HepG2 (cell line): ENCODE measurements at regions not wholly inside any gene's neighbourhood (a gene's known extent, or its start where the extent isn't known, plus 50 kb on each side); places are given as distances from the start of the nearest gene placed in this dataset.

Source experiments
- ATAC-seq: fragments of 200-7000 bp; cut with Tn5 transposase; 3 replicates; pipeline ENCODE4 v1.9.1; 2020; ENCODE audit warnings: mild to moderate bottlenecking, moderate library complexity
- BruUV-seq: library from RNA; stranded (reverse); fragments of 400-500 nt; replicated peaks from 2 replicates; lab custom pipeline; 2021; lab: Mats Ljungman, UMichigan
- CTCF ChIA-PET: fragments of 300-600 bp; formaldehyde crosslinking; extraction: SDS; loops from one replicate; lab custom pipeline; 2021; ENCODE audit warnings: low total read pairs, inconsistent platforms, low intra/inter-chr PET ratio; lab: Yijun Ruan, JAX
- POLR2A ChIA-PET: fragments of 350-600 bp; sonication (Branson Sonifier 250); formaldehyde crosslinking; loops from one replicate; lab custom pipeline; 2020; ENCODE audit warnings: antibody characterized with exemption, inconsistent platforms; lab: Yijun Ruan, JAX
- DNase-seq: peaks from one replicate; pipeline ENCODE4 v3.0.0-alpha.2; 2015; ENCODE audit warnings: low spot score
- FAIRE-seq: peaks from 3 replicates; lab custom pipeline; 2011; peaks lifted over from hg19 to GRCh38; lab: Jason Lieb, UNC
- H2AFZ ChIP-seq: one replicate; pipeline ENCODE4 v1.6.1; 2011; ENCODE audit warnings: low read length, inconsistent platforms
- H3K27ac ChIP-seq: fragments of 300-600 bp; 3 replicates; pipeline ENCODE4 v1.8.0; 2011; ENCODE audit warnings: mixed run types, mild to moderate bottlenecking, mixed read lengths, low read length, inconsistent platforms; ENCODE audit not compliant: insufficient read depth; ENCODE audit errors: extremely low read length
- H3K27me3 ChIP-seq, 2 experiments: fragments of 200-600 bp in 1 of 2; 2 replicates in 1 of 2; 3 replicates in 1 of 2; pipeline versions ENCODE4 v1.6.0 to v1.8.0; 2011; ENCODE audit warnings: low read length in 2 of 2, mild to moderate bottlenecking in 2 of 2, moderate library complexity in 2 of 2, inconsistent platforms in 1 of 2; ENCODE audit not compliant: insufficient read depth in 2 of 2, control insufficient read depth in 1 of 2
- H3K36me3 ChIP-seq, 2 experiments: fragments of 200-600 bp in 1 of 2; replicated peaks in 1 of 2; 2 replicates in 1 of 2; 3 replicates in 1 of 2; pipeline versions ENCODE4 v1.5.1 to v1.8.0; 2011; ENCODE audit warnings: low read length in 2 of 2, inconsistent platforms in 1 of 2; ENCODE audit not compliant: insufficient read depth in 2 of 2, control insufficient read depth in 1 of 2
- H3K4me1 ChIP-seq: 2 replicates; pipeline ENCODE4 v1.5.1; 2012; ENCODE audit warnings: low read length, inconsistent platforms; ENCODE audit not compliant: insufficient read depth
- H3K4me2 ChIP-seq: 2 replicates; pipeline ENCODE4 v1.6.0; 2011; ENCODE audit warnings: low read depth, low read length, inconsistent platforms
- H3K4me3 ChIP-seq, 3 experiments: fragments of 200-600 bp in 1 of 3; sonication (generic), shearing (Covaris generic) in 1 of 3; replicated peaks in 1 of 3; 2 replicates each; pipeline ENCODE4 v1.5.1; 2011 to 2016; ENCODE audit warnings: low read length in 3 of 3, inconsistent platforms in 2 of 3, low read depth in 2 of 3, mild to moderate bottlenecking in 2 of 3, control low read depth in 1 of 3, mixed read lengths in 1 of 3; ENCODE audit not compliant: insufficient read depth in 1 of 3
- H3K79me2 ChIP-seq: one replicate; pipeline ENCODE4 v1.6.1; 2011; ENCODE audit warnings: low read length, inconsistent platforms; ENCODE audit not compliant: insufficient read depth
- H3K9ac ChIP-seq: 2 replicates; pipeline ENCODE4 v1.6.0; 2011; ENCODE audit warnings: mild to moderate bottlenecking, low read depth, low read length, inconsistent platforms; ENCODE audit not compliant: insufficient read depth
- H3K9me3 ChIP-seq: 2 replicates; pipeline ENCODE4 v1.5.1; 2012; ENCODE audit warnings: mild to moderate bottlenecking, low read length
- H4K20me1 ChIP-seq: 2 replicates; pipeline ENCODE4 v1.6.0; 2011; ENCODE audit warnings: inconsistent platforms, mild to moderate bottlenecking, low read length, moderate library complexity; ENCODE audit not compliant: insufficient read depth
- BORCS8-MEF2B ChIP-seq: sonication (generic); formaldehyde crosslinking; IDR thresholded peaks from 2 replicates; pipeline ENCODE4 v1.8.0; 2022; ENCODE audit warnings: mild to moderate bottlenecking, missing genetic modification reagents
- CSRNP2 ChIP-seq: sonication (generic); formaldehyde crosslinking; conservative IDR thresholded peaks from 2 replicates; pipeline ENCODE4 v1.8.0; 2022; ENCODE audit warnings: low read depth, missing genetic modification reagents
- FOXA1 ChIP-seq, 2 experiments: fragments of 450-650 bp in 1 of 2; sonication (generic) in 1 of 2; formaldehyde crosslinking in 1 of 2; IDR thresholded peaks; 2 replicates each; pipeline versions ENCODE4 v1.4.0 to v1.6.1; 2016 to 2020; ENCODE audit warnings: missing genetic modification reagents in 1 of 2
- KAT8 ChIP-seq: IDR thresholded peaks from 2 replicates; pipeline ENCODE4 v1.6.1; 2016; ENCODE audit warnings: missing genetic modification reagents, missing compliant biosample characterization
- MTF1 ChIP-seq: sonication (generic); formaldehyde crosslinking; IDR thresholded peaks from 2 replicates; pipeline ENCODE4 v1.5.0; 2020; ENCODE audit warnings: missing genetic modification reagents
- NFIB ChIP-seq: sonication (generic); formaldehyde crosslinking; IDR thresholded peaks from 2 replicates; pipeline ENCODE4 v1.9.0; 2021; ENCODE audit warnings: missing genetic modification reagents, mild to moderate bottlenecking, borderline replicate concordance
- NR2F2 ChIP-seq: IDR thresholded peaks from 2 replicates; pipeline ENCODE4 v1.6.1; 2012; ENCODE audit warnings: low read depth, inconsistent platforms, borderline replicate concordance
- REPIN1 ChIP-seq: sonication (generic); formaldehyde crosslinking; IDR thresholded peaks from 2 replicates; pipeline ENCODE4 v1.8.0; 2022; ENCODE audit warnings: missing genetic modification reagents, low read depth, mild to moderate bottlenecking, borderline replicate concordance
- ZKSCAN5 ChIP-seq: sonication (generic); formaldehyde crosslinking; IDR thresholded peaks from 2 replicates; pipeline ENCODE4 v1.5.1; 2020; ENCODE audit warnings: mild to moderate bottlenecking, missing genetic modification reagents
- ZMYM2 ChIP-seq: sonication (generic); formaldehyde crosslinking; IDR thresholded peaks from 2 replicates; pipeline ENCODE4 v1.8.0; 2022; ENCODE audit warnings: mild to moderate bottlenecking, missing genetic modification reagents
- ZNF232 ChIP-seq: sonication (generic); formaldehyde crosslinking; IDR thresholded peaks from 2 replicates; pipeline ENCODE4 v1.4.0; 2020; ENCODE audit warnings: missing genetic modification reagents, borderline replicate concordance
- ZNF280B ChIP-seq: sonication (generic); formaldehyde crosslinking; IDR thresholded peaks from 2 replicates; pipeline ENCODE4 v1.5.0; 2020; ENCODE audit warnings: missing genetic modification reagents, mild to moderate bottlenecking, borderline replicate concordance
- ZNF331 ChIP-seq: sonication (generic); formaldehyde crosslinking; IDR thresholded peaks from 2 replicates; pipeline ENCODE4 v1.4.0; 2020; ENCODE audit warnings: missing genetic modification reagents
- ZNF432 ChIP-seq: sonication (generic); formaldehyde crosslinking; IDR thresholded peaks from 2 replicates; pipeline ENCODE4 v1.5.0; 2020; ENCODE audit warnings: missing genetic modification reagents, mild to moderate bottlenecking, borderline replicate concordance
- ZNF614 ChIP-seq: IDR thresholded peaks from 2 replicates; pipeline ENCODE4 v1.6.1; 2018; ENCODE audit warnings: missing biosample characterization, missing genetic modification reagents, inconsistent platforms, borderline replicate concordance
- ZNF720 ChIP-seq: sonication (generic); formaldehyde crosslinking; IDR thresholded peaks from 2 replicates; pipeline ENCODE4 v1.4.0; 2020; ENCODE audit warnings: missing genetic modification reagents
- WGBS: methylation state at CpG from one replicate; pipeline ENCODE4 v1.1.6; 2017; ENCODE audit warnings: low lambda C conversion rate; 5-methylcytosine and 5-hydroxymethylcytosine counted together
- in situ Hi-C: cut with HindIII; loops from 2 replicates; pipeline ENCODE4 v1.10.0; 2017; ENCODE audit warnings: low pct_unique_long_range_greater_than_20kb; ENCODE audit not compliant: extremely low pct_ligation_motif_present
- intact Hi-C: fragments of 100-400 bp; cut with micrococcal nuclease; formaldehyde crosslinking; loops from one replicate; pipeline ENCODE4 v1.10.0; 2022; ENCODE audit not compliant: unreplicated experiment

GRCh38 chr2:15790326-15790725 is 150.0 kb upstream of the MYCN start:
- FAIRE-seq = no peak
- intact Hi-C loops = no loop called here
- H3K9me3 ChIP-seq = no peaks in the 10 kb centered on the region
- no peak for ATAC-seq
- no peak overlapping the region for H3K4me2 ChIP-seq
- BruUV-seq = no TSS peak
- TF ChIP-seq NFIB = no peak
- TF ChIP-seq ZNF232 (CRISPR knock-in tag) = no peak
- TF ChIP-seq ZNF331 (CRISPR knock-in tag) = no peak
- no peak for TF ChIP-seq FOXA1 (IDR thresholded peaks at IDR 0.05)
- TF ChIP-seq FOXA1 (CRISPR knock-in tag; IDR thresholded peaks at IDR 0.05) = no peak
- no peak for TF ChIP-seq ZMYM2 (CRISPR knock-in tag)
- TF ChIP-seq MTF1 = no peak
- no peak for TF ChIP-seq ZKSCAN5 (CRISPR knock-in tag)
- no peak for TF ChIP-seq ZNF720
- TF ChIP-seq REPIN1 = no peak
- no peak for TF ChIP-seq KAT8
- TF ChIP-seq ZNF280B = no peak
- no peak for TF ChIP-seq NR2F2
- TF ChIP-seq CSRNP2 (CRISPR knock-in tag) = no peak
- TF ChIP-seq BORCS8-MEF2B (CRISPR knock-in tag) = no peak
- no peak for TF ChIP-seq ZNF432
- no peak for TF ChIP-seq ZNF614 (CRISPR knock-in tag)
- TF ChIP-seq, all 625 proteins: peak for 0
- DNase-seq = no peak
- CTCF ChIA-PET = no interaction called here
- POLR2A ChIA-PET = no interaction called here
- peaks cover 0 to 25% of the 10 kb centered on the region in 2 experiments; a peak in 2 of 5 replicates for H3K27me3 ChIP-seq
- 60% methylated on average over 2 of the region's 9 CpGs for WGBS
- no peak overlapping the region for H3K27ac ChIP-seq
- no peak overlapping the region for H3K4me3 ChIP-seq
- H3K4me1 ChIP-seq = no peaks in the 10 kb centered on the region
- in situ Hi-C loops = no loop called here
- no peak overlapping the region for H2AFZ ChIP-seq
- no peak overlapping the region for H3K9ac ChIP-seq
- no peaks in the 10 kb centered on the region; the same call in none of the 2 replicates for H4K20me1 ChIP-seq
- no peaks in the 10 kb centered on the region for H3K36me3 ChIP-seq
- H3K79me2 ChIP-seq = no peaks in the 10 kb centered on the region
